Activated CD4-positive, alpha-beta T cell treated with anti-CD3 and anti-CD28 coated beads, Interleukin-2, amount 50 U/mL, for 24 hours (primary cell): ENCODE measurements at regions not wholly inside any gene's neighbourhood (a gene's known extent, or its start where the extent isn't known, plus 50 kb on each side); places are given as distances from the start of the nearest gene placed in this dataset.
"Not testable (repeated sequence)": the region's sequence is repeated elsewhere in the genome, so short reads cannot be mapped to it uniquely, and the experiment has no call there.

ENCODE experiments used
- DNase-seq, 2 donors: peaks; one replicate each; pipeline ENCODE4 v3.0.0-alpha.2; 2020; ENCODE audit warnings: low read depth in 1 of 2, low spot score in 1 of 2

- no peak for DNase-seq
These were observed 120.0 kb downstream of the KCNA5 start for GRCh38 chr12:5163661-5164060.

- DNase-seq, result no peak
These were observed 121.8 kb downstream of the KCNA5 start for GRCh38 chr12:5165296-5165970.

DNA sequence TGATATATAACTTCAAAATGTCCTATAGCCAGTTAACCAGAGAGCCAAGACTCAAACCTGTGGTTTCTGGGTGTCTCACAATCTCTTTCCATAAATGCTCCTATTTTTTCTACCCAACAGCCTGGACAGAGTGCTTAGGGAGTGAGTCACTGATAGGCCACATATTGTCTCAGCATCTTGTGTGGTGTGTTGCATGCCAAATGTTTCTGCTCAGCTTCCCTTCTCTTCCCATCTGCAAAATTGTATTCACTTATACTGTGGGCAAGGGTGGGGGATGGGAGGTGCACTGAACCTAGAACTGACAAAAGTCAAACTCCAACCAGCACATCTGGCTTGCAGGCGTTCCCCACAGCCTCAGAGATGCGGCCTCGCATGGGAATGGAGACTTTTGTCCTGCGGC is 123.3 kb downstream of the KCNA5 start:
- DNase-seq, result no peak

- DNase-seq, result no peak
These were observed 124.5 kb downstream of the KCNA5 start for GRCh38 chr12:5168148-5168547.

DNA sequence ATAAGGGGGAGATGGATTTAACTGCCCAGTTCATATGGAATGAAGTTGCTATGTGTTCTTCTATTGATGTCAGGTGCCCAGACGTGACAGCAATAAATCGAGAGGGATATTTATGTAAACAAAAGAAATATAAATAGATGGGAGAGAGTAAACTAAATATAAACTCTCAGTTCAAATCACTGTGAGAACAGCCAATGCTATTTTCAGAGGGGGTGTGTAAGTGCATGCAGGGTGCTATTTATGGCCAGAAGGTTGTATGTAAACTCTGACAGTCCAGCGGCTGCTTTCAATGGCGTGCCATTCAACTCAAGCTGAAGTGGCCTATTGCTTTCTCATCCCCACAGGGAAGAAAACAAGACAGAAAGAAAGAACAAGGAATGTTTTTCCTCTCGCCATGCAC is 127.2 kb downstream of the KCNA5 start:
- DNase-seq, result no peak

DNA sequence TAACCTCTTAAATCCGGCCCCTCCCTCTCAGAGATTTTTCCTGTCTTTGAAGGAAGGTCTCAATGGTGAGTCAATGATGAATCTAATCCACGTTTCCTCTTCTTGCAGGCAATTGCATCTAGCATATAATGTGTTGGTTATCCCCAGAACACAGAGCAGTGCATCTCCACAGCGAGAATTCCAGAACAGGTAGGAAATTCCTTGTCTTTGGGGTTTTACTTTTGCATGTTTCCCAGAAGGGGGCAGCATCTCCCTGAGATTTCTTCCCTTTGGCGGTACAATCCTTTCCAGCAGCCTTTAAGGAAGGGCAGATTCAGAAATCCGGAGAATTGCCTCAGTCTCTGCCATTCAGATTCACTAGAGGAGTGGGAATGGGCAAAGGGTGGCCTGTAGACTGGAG is 128.0 kb downstream of the KCNA5 start:
- no peak for DNase-seq

GRCh38 chr12:5172886-5173285 is 129.2 kb downstream of the KCNA5 start:
- DNase-seq, result no peak

GRCh38 chr12:5173511-5174011 is 129.9 kb downstream of the KCNA5 start:
- DNase-seq, result no peak

- not testable (repeated sequence) for DNase-seq
These were observed 131.7 kb downstream of the KCNA5 start for GRCh38 chr12:5175415-5175814.

GRCh38 chr12:5176036-5176435 is 132.4 kb downstream of the KCNA5 start:
- DNase-seq, result no peak

GRCh38 chr12:5177096-5177495 is 133.4 kb downstream of the KCNA5 start:
- no peak for DNase-seq

DNA sequence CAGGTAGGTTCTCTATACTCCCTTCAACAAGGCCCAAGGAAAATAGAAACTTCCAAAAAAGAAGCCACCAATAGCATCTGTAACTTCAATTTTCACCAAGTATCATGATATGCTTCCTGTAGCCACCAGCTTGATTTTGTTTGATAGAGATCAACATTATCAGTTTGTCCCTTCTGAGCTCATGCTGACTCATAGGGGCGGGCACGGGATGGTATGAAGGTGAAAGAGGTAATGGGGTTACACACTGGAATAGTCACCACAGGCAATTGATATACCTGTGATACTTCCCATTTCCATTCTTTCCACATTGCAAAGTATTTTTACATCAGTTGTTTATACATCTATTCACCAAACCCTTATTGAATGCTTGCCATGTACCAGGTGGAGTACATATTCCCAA is 134.1 kb downstream of the KCNA5 start:
- no peak for DNase-seq

GRCh38 chr12:5178571-5178970 is 134.9 kb downstream of the KCNA5 start:
- DNase-seq, result no peak

- DNase-seq, result no peak
These were observed 136.8 kb downstream of the KCNA5 start for GRCh38 chr12:5180496-5180895.

- no peak for DNase-seq
These were observed 140.5 kb downstream of the KCNA5 start for GRCh38 chr12:5184186-5184585.

- DNase-seq, result no peak
These were observed 141.9 kb downstream of the KCNA5 start for GRCh38 chr12:5185435-5186069.

DNA sequence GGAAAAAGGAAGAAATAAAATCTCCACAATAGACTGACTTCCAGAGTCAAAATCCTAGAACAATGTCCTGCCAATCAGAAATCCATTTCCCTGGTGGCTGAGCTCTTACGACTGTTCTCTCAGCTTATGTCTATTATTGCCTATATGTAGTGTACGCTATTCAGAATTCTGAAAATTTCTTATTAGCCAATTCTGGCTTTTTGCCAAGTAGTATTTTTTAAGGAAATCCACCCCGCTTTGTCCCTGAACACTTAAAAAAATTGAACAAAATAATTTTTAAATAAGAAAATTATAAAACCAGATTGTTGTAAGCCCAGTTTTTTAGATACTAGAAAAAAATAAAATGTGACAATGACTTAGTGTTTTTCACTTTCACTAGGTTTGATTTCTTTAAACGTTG is 143.0 kb downstream of the KCNA5 start:
- no peak for DNase-seq

- DNase-seq, result no peak
These were observed 143.5 kb downstream of the KCNA5 start for GRCh38 chr12:5187136-5187535.

DNA sequence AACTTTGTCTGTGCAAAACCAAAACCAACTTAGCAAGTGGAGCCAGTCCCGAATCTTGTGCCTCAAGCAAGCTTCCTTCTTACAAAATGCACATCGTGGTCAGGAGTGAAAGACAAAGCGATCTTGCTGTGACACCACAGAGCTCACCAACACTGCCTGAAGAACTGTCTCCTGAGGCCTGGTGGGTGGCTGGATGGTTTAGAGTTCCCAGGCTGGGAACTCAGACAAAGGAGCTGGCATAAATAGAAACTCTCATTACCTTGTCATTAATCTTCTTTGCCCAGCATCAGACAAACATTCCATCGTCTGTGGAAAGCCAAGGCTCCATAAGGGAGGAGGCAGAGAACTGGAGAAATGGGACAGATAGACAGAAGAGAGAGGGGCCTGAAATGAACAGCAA is 144.8 kb downstream of the KCNA5 start:
- no peak for DNase-seq

DNA sequence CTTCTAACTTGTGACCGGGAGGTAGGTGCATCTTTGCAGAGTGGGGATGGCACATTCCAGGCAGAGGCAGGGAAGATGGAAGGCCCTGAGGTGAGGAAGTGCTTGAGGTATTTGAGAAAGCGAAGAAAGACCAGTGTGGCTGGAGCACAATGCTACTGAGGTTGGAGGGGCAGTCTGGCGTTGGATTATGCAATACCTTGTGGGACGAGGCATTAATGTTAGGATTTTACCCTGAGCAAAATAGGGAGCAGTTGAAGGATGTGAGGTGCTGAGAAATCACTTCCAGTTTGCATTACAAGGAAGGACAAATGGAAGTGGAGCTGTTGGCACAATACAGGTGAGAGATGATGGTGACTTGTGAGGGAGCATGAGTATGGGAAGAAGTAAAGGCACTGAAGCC is 145.5 kb downstream of the KCNA5 start:
- no peak for DNase-seq

- DNase-seq, result no peak
These were observed 148.3 kb downstream of the KCNA5 start for GRCh38 chr12:5191803-5192538.

- DNase-seq, result no peak
These were observed 149.0 kb downstream of the KCNA5 start for GRCh38 chr12:5192726-5193125.
